HPDE6-E6E7 (cell line): ENCODE measurements at regions not wholly inside any gene's neighbourhood (a gene's known extent, or its start where the extent isn't known, plus 50 kb on each side); places are given as distances from the start of the nearest gene placed in this dataset.
"Not testable (repeated sequence)": the region's sequence is repeated elsewhere in the genome, so short reads cannot be mapped to it uniquely, and the experiment has no call there.

ENCODE experiments used
- DNase-seq: peaks from one replicate; pipeline ENCODE4 v3.0.0; 2011; ENCODE audit warnings: missing footprints; ENCODE audit errors: extremely low spot score

DNA sequence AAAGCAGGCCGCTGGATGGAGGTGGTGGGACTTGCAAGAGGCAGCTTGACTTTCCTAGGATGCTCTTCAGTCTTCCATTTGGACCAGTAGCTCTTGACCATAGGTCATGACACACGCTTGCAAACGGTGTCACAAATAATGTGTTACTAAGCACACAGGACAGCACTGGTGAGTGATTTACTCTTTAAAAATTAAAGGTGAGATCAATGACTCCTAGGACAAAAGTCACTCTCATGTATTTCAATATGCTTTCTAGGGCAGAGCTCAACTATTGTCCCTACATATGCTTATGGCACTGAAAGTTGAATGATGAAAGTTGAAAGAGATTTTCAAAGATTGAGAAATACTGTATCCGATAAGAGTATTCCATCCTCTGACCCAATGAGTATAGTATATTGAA, 496.7 kb downstream of the EBF1 start:
- no peak for DNase-seq

GRCh38 chr5:158601118-158601517, 498.6 kb downstream of the EBF1 start:
- DNase-seq, result no peak

- DNase-seq, result no peak
These were observed 499.0 kb downstream of the EBF1 start for GRCh38 chr5:158600679-158601078.

DNA sequence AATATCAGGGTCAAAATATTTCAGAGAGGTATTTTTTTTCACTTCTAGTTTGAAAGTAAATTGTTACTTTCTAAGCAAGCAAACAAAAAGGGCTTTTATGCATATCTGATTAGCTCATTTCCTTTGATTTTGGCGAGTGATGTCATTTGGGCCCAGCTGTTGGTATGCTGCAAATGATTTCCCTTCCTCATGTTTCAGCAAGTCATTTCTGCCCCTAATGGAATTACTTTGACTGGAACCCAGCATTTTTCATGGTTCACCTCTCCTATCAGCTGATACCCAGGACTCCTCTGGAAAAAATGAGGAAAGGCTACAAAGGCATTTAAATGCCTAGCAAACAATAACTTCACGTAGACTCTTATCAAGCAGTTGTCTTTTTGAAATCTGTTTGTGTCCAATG, 500.6 kb downstream of the EBF1 start:
- DNase-seq, result no peak

GRCh38 chr5:158594595-158595242, 505.0 kb downstream of the EBF1 start:
- no peak for DNase-seq

DNA sequence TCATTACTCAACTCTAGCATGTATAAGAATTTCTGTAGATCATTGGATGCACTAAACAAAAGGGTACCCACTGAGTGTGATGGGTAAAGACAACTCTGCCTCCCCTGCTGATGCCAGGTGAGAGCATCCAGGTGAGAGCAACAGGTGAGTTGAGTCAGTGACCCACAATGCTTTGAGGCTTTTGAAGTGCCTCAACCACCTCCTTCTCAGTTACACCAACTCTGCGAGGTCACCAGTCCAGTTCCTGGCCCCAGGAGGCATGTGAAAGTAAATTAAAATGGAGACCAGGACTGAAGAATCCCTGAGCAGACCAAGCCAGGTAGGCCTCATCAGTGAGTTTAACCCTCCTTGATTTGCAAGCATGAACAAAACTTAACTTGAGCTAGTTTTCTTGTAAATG, 505.8 kb downstream of the EBF1 start:
- DNase-seq, result no peak

- no peak for DNase-seq
These were observed 508.3 kb downstream of the EBF1 start for GRCh38 chr5:158591301-158591863.

GRCh38 chr5:158590746-158591300, 508.9 kb downstream of the EBF1 start:
- DNase-seq, result no peak

GRCh38 chr5:158589939-158590338, 509.8 kb downstream of the EBF1 start:
- DNase-seq, result no peak

DNA sequence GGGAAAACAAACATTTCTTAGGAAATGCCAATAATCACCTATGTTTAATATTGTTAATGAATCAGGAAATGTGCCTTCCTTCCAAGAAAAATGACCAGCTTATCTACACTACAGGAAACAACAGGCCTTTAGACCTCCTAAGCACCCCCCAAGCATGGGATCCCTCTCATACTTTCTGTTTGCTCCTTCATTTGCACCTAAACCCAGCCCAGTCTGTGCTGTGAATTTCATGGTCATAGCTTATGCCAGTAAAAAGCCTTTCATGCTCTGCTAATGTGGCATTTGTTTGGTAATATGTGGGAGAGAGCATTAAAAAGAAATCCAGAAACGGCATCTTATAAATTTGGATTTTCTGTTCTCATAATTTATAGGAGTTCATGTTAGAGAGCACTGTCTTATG, 511.1 kb downstream of the EBF1 start:
- DNase-seq, result no peak

DNA sequence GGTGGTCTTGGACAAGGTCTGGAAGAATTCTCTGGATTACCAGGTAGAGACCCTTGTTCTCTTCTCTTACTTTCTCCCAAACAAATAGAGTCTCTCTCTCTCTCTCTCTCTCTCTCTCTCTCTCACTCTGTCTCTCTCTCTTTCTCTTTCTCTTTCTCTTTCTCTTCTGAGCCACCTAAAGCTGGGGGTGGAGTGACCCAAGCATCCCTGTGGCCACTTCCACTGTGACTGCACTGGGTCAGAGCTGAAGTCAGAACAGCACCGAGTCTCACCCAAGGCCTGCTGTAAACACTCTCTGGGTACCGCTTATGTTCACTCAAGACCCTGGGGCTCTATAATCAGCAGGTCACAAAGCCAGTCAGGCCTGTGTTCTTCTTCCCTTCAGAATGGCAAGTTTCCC, 513.7 kb downstream of the EBF1 start:
- no peak for DNase-seq

DNA sequence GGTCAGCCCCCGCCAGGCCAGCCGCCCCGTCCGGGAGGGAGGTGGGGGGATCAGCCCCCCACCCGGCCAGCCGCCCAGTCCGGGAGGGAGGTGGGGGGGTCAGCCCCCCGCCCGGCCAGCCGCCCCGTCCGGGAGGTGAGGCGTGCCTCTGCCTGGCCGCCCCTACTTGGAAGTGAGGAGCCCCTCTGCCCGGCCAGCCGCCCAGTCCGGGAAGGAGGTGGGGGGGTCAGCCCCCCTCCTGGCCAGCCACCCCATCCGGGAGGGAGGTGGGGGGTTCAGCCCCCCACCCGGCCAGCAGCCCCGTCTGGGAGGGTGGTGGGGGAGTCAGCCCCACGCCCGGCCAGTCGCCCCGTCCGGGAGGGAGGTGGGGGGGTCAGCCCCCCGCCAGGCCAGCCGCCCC, 517.0 kb downstream of the EBF1 start:
- not testable (repeated sequence) for DNase-seq

DNA sequence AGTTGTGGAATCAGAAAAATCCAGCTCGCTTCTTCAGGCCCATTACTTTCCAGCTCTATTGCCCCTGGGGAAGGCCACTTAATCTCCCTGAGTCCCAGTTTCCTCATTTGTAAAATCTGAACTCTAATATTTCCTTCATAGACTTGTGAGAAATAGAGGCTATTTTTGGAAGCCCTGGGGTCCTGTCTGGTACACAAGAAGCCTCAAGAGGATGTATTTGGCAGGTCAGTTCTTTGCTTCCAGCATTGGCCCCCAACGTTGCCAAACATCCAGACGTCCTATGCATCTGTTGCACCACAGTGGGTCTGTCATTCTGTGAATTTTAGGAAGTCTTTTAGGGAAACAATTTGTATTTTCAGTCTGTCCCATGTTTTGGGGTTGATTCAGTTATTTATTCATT, 525.9 kb downstream of the EBF1 start:
- DNase-seq, result no peak

GRCh38 chr5:158570502-158570901, 529.2 kb downstream of the EBF1 start:
- no peak for DNase-seq

- DNase-seq, result no peak
These were observed 530.2 kb downstream of the EBF1 start for GRCh38 chr5:158569534-158569933.

GRCh38 chr5:158565017-158565789, 534.5 kb downstream of the EBF1 start:
- DNase-seq, result no peak

- no peak for DNase-seq
These were observed 535.8 kb downstream of the EBF1 start for GRCh38 chr5:158563760-158564390.

GRCh38 chr5:158561562-158562190, 538.0 kb downstream of the EBF1 start:
- DNase-seq, result no peak

- peak; percentile 23 for DNase-seq
These were observed 539.5 kb downstream of the EBF1 start for GRCh38 chr5:158560170-158560569.

GRCh38 chr5:158559643-158560042, 540.1 kb downstream of the EBF1 start:
- no peak for DNase-seq

- DNase-seq, result no peak
These were observed 540.6 kb downstream of the EBF1 start for GRCh38 chr5:158559066-158559465.

GRCh38 chr5:158553962-158554336, 545.8 kb downstream of the EBF1 start:
- DNase-seq, result no peak
